Neural cell (in vitro differentiated cells): ENCODE measurements at regions not wholly inside any gene's neighbourhood (a gene's known extent, or its start where the extent isn't known, plus 50 kb on each side); places are given as distances from the start of the nearest gene placed in this dataset.

Experiments used
- H2AFZ ChIP-seq: fragments of 200-600, 300-800 bp; sonication (generic), shearing (Covaris generic); 2 replicates; pipeline ENCODE4 v1.6.0; 2014; ENCODE audit warnings: low read depth, mild to moderate bottlenecking, antibody characterized with exemption, low read length, moderate library complexity
- H3F3A ChIP-seq: fragments of 200-600 bp; shearing (Covaris generic); 2 replicates; pipeline ENCODE4 v1.6.1; 2016; ENCODE audit warnings: mild to moderate bottlenecking, moderate library complexity, mixed read lengths, antibody characterized with exemption, low read length; ENCODE audit not compliant: insufficient read depth, poor library complexity, severe bottlenecking
- H3K27ac ChIP-seq: fragments of 200-600, 300-800 bp; sonication (generic), shearing (Covaris generic); 2 replicates; pipeline ENCODE4 v1.5.1; 2014; ENCODE audit warnings: mild to moderate bottlenecking, low read length, moderate library complexity
- H3K27me3 ChIP-seq: fragments of 300-800, 200-600 bp; sonication (generic), shearing (Covaris generic); 2 replicates; pipeline ENCODE4 v1.6.0; 2014; ENCODE audit warnings: mild to moderate bottlenecking, low read depth, low read length, moderate library complexity; ENCODE audit not compliant: insufficient read depth
- H3K36me3 ChIP-seq: fragments of 300-800, 200-600 bp; sonication (generic), shearing (Covaris generic); 2 replicates; pipeline ENCODE4 v1.5.1; 2014; ENCODE audit warnings: mild to moderate bottlenecking, antibody characterized with exemption, low read length, moderate library complexity; ENCODE audit not compliant: insufficient read depth
- H3K4me2 ChIP-seq: fragments of 300-800, 200-600 bp; sonication (generic), shearing (Covaris generic); 2 replicates; pipeline ENCODE4 v1.6.0; 2014; ENCODE audit warnings: mild to moderate bottlenecking, low read length
- H3K4me3 ChIP-seq: fragments of 300-800, 200-600 bp; sonication (generic), shearing (Covaris generic); 2 replicates; pipeline ENCODE4 v1.5.1; 2014; ENCODE audit warnings: mild to moderate bottlenecking, low read length, moderate library complexity
- H3K79me2 ChIP-seq: fragments of 200-600 bp; shearing (Covaris generic); replicated peaks from 2 replicates; pipeline ENCODE4 v1.6.0; 2014; ENCODE audit warnings: mild to moderate bottlenecking, low read length, moderate library complexity; ENCODE audit not compliant: insufficient read depth
- H3K9ac ChIP-seq: fragments of 300-800, 200-600 bp; sonication (generic), shearing (Covaris generic); 2 replicates; pipeline ENCODE4 v1.6.1; 2016; ENCODE audit warnings: mild to moderate bottlenecking, low read length, mixed read lengths
- H3K9me2 ChIP-seq: fragments of 200-600 bp; shearing (Covaris generic); 2 replicates; pipeline ENCODE4 v1.6.1; 2016; ENCODE audit warnings: mild to moderate bottlenecking, low read length, mixed read lengths; ENCODE audit not compliant: insufficient read depth
- H3K9me3 ChIP-seq: fragments of 200-600, 300-800 bp; sonication (generic), shearing (Covaris generic); 2 replicates; pipeline ENCODE4 v1.6.1; 2016; ENCODE audit warnings: mild to moderate bottlenecking, mixed run types, low read length, moderate library complexity, mixed read lengths
- H4K20me1 ChIP-seq: fragments of 200-600 bp; shearing (Covaris generic); 2 replicates; pipeline ENCODE4 v1.6.1; 2016; ENCODE audit warnings: mild to moderate bottlenecking, mixed run types; ENCODE audit not compliant: insufficient read depth
- EP300 ChIP-seq: fragments of 450-650 bp; conservative IDR thresholded peaks from 2 replicates; pipeline ENCODE4 v1.6.1; 2014; ENCODE audit warnings: antibody characterized with exemption, mild to moderate bottlenecking, moderate library complexity; ENCODE audit not compliant: poor library complexity, severe bottlenecking
- EZH2 ChIP-seq: fragments of 200-600, 300-800 bp; shearing (Covaris generic), sonication (generic); IDR thresholded peaks from 2 replicates; pipeline ENCODE4 v1.6.1; 2014; ENCODE audit warnings: antibody characterized with exemption, low read length, borderline replicate concordance, mild to moderate bottlenecking; ENCODE audit not compliant: insufficient read depth, poor library complexity, severe bottlenecking
- MXI1 ChIP-seq: fragments of 450-650 bp; conservative IDR thresholded peaks from 2 replicates; pipeline ENCODE4 v1.6.1; 2014; ENCODE audit warnings: antibody characterized with exemption, mild to moderate bottlenecking; ENCODE audit not compliant: poor library complexity, severe bottlenecking
- POLR2AphosphoS5 ChIP-seq: IDR thresholded peaks from 2 replicates; pipeline ENCODE4 v1.6.1; 2012
- RAD21 ChIP-seq: fragments of 450-650 bp; conservative IDR thresholded peaks from 2 replicates; pipeline ENCODE4 v1.6.1; 2014; ENCODE audit warnings: antibody characterized with exemption, mild to moderate bottlenecking, moderate library complexity
- REST ChIP-seq: IDR thresholded peaks from 2 replicates; pipeline ENCODE4 v1.6.1; 2012; ENCODE audit warnings: borderline replicate concordance
- SMC3 ChIP-seq: fragments of 450-650 bp; conservative IDR thresholded peaks from 2 replicates; pipeline ENCODE4 v1.6.1; 2014; ENCODE audit warnings: antibody characterized with exemption, mild to moderate bottlenecking, moderate library complexity; ENCODE audit not compliant: poor library complexity
- TAF1 ChIP-seq: IDR thresholded peaks from 2 replicates; pipeline ENCODE4 v1.6.1; 2012; ENCODE audit warnings: low read depth
- TF ChIP-seq, protein P1 (sequence below): fragments of 450-650 bp; IDR thresholded peaks from 2 replicates; pipeline ENCODE4 v1.5.1; 2014; ENCODE audit warnings: antibody characterized with exemption, mild to moderate bottlenecking, moderate library complexity; ENCODE audit not compliant: poor library complexity, severe bottlenecking

- no peak overlapping the region for H2AFZ ChIP-seq
- no peak overlapping the region for H3K27ac ChIP-seq
- H3K4me3 ChIP-seq, result no peak overlapping the region
- TF ChIP-seq, protein P1, sequence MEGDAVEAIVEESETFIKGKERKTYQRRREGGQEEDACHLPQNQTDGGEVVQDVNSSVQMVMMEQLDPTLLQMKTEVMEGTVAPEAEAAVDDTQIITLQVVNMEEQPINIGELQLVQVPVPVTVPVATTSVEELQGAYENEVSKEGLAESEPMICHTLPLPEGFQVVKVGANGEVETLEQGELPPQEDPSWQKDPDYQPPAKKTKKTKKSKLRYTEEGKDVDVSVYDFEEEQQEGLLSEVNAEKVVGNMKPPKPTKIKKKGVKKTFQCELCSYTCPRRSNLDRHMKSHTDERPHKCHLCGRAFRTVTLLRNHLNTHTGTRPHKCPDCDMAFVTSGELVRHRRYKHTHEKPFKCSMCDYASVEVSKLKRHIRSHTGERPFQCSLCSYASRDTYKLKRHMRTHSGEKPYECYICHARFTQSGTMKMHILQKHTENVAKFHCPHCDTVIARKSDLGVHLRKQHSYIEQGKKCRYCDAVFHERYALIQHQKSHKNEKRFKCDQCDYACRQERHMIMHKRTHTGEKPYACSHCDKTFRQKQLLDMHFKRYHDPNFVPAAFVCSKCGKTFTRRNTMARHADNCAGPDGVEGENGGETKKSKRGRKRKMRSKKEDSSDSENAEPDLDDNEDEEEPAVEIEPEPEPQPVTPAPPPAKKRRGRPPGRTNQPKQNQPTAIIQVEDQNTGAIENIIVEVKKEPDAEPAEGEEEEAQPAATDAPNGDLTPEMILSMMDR, result peak; percentile 9
- no peak for TF ChIP-seq EZH2
- no peak overlapping the region for H3K9ac ChIP-seq
- H3K9me2 ChIP-seq, result no peaks in the 10 kb centered on the region
- no peak overlapping the region for H3K4me2 ChIP-seq
- H3K27me3 ChIP-seq, result no peaks in the 10 kb centered on the region
- no peaks in the 10 kb centered on the region for H3K36me3 ChIP-seq
- H4K20me1 ChIP-seq, result no peaks in the 10 kb centered on the region
- H3K79me2 ChIP-seq, result no peaks in the 10 kb centered on the region
- H3F3A ChIP-seq, result no peaks in the 10 kb centered on the region
- no peaks in the 10 kb centered on the region for H3K9me3 ChIP-seq
These were observed 137.8 kb downstream of the LNPK start for GRCh38 chr2:175864137-175864850.

- Histone ChIP-seq H3K27me3 (no peaks in the 10 kb centered on the region), H3K4me3 (no peak overlapping the region), H3F3A (no peaks in the 10 kb centered on the region), H3K9me3 (no peaks in the 10 kb centered on the region), H3K79me2 (no peaks in the 10 kb centered on the region), H3K4me2 (no peak overlapping the region), H3K27ac (no peak overlapping the region), H3K9me2 (no peaks in the 10 kb centered on the region), H2AFZ (no peak overlapping the region), H3K36me3 (no peaks in the 10 kb centered on the region), H4K20me1 (no peaks in the 10 kb centered on the region), H3K9ac (no peak overlapping the region)
- TF ChIP-seq POLR2AphosphoS5 (no peak), EP300 (no peak), SMC3 (no peak), TAF1 (no peak), REST (no peak), EZH2 (no peak), MXI1 (no peak), RAD21 (no peak)
- TF ChIP-seq, protein P1, result no peak
These were observed 140.1 kb downstream of the LNPK start for GRCh38 chr2:175861958-175862357.
